ENCODE measurements at regions not wholly inside any gene's neighbourhood (a gene's known extent, or its start where the extent isn't known, plus 50 kb on each side); places are given as distances from the start of the nearest gene placed in this dataset.

DNA sequence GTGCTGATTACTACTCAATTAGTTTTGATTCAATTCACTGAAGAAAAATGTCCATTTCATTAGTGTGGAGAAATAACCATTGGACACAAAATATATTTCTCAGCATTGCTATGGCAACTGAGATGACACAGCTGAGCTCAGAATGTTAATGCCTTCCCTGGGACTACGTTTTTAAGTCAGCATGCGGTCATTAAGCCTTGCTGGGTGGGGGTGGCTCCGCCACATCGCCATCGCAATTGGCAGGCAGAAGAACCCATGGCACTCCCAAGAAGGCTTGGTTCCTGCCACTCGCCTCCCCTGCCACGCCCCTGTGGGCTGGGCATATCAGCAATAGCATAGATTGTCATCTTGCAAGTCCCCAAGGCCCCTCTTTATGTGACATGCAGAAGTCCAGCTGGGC lies 256.7 kb upstream of the CAMK1G start:
- H3K4me2 ChIP-seq (ENCODE audit: low read length), result no peak overlapping the region
- no peaks in the 10 kb centered on the region for H3K4me1 ChIP-seq (ENCODE audit: insufficient read depth, low read length, poor library complexity, severe bottlenecking)
- H3K27ac ChIP-seq (ENCODE audit: low read depth, low read length, poor library complexity, severe bottlenecking), result no peak overlapping the region
- TF ChIP-seq EZH2phosphoT487 (IDR thresholded peaks at IDR 0.05; ENCODE audit: borderline replicate concordance, low read depth, low read length), result no peak
- TF ChIP-seq, protein P1, sequence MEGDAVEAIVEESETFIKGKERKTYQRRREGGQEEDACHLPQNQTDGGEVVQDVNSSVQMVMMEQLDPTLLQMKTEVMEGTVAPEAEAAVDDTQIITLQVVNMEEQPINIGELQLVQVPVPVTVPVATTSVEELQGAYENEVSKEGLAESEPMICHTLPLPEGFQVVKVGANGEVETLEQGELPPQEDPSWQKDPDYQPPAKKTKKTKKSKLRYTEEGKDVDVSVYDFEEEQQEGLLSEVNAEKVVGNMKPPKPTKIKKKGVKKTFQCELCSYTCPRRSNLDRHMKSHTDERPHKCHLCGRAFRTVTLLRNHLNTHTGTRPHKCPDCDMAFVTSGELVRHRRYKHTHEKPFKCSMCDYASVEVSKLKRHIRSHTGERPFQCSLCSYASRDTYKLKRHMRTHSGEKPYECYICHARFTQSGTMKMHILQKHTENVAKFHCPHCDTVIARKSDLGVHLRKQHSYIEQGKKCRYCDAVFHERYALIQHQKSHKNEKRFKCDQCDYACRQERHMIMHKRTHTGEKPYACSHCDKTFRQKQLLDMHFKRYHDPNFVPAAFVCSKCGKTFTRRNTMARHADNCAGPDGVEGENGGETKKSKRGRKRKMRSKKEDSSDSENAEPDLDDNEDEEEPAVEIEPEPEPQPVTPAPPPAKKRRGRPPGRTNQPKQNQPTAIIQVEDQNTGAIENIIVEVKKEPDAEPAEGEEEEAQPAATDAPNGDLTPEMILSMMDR (conservative IDR thresholded peaks at IDR 0.05; ENCODE audit: low read length), result no peak
- DNase-seq (ENCODE audit: low spot score), result no peak
- CTCF ChIA-PET (ENCODE audit: unreplicated experiment), result no interaction called here
- no peaks in the 10 kb centered on the region for H4K20me1 ChIP-seq (ENCODE audit: insufficient read depth, low read length)
- intact Hi-C loops (cut with micrococcal nuclease; ENCODE audit: unreplicated experiment), result no loop called here
- H3K9me2 ChIP-seq (ENCODE audit: insufficient read depth, low read length), result no peaks in the 10 kb centered on the region
- no peak overlapping the region for H3K4me3 ChIP-seq (ENCODE audit: low read depth, low read length, poor library complexity, severe bottlenecking)
- POLR2A ChIA-PET, result no interaction called here
- no peaks in the 10 kb centered on the region for H3K9me3 ChIP-seq (ENCODE audit: low read length)
- H3K36me3 ChIP-seq (ENCODE audit: insufficient read depth, low read length), result no peaks in the 10 kb centered on the region
- no peak overlapping the region for H2AFZ ChIP-seq (ENCODE audit: low read length)
- H3K79me2 ChIP-seq (ENCODE audit: insufficient read depth, low read depth, low read length), result no peaks in the 10 kb centered on the region
- no TSS peak for BruUV-seq (replicated peaks)

DNA sequence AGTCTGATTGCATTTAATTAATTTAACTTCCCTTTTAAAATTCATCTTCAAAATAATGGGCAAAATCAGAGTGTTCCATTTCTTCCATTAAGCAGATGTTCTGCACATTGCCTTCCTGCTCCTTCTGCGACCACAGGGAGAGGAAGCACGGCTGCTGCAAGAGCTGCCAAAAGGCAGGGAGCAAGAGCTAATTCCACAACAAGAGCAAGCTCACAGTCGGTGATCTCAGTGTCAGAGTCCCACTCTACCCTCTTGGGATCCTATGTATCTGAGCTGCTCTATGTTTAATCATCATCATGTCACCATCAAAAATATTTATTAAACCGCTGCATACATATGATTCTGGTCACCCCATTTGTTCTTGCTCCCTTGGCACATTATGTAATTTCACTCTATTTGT lies 255.3 kb upstream of the CAMK1G start:
- no peak overlapping the region for H2AFZ ChIP-seq (ENCODE audit: low read length)
- H3K4me3 ChIP-seq (ENCODE audit: low read depth, low read length, poor library complexity, severe bottlenecking), result no peak overlapping the region
- H4K20me1 ChIP-seq (ENCODE audit: insufficient read depth, low read length), result no peaks in the 10 kb centered on the region
- ChIA-PET CTCF (ENCODE audit: unreplicated experiment) (no interaction called here), POLR2A (interaction anchor here (0.5 kb wide), 1 partner anchor 920 kb away, joined by 3 read pairs; no protein-coding TSS in a partner anchor)
- H3K4me1 ChIP-seq (ENCODE audit: insufficient read depth, low read length, poor library complexity, severe bottlenecking), result no peaks in the 10 kb centered on the region
- TF ChIP-seq EZH2phosphoT487 (IDR thresholded peaks at IDR 0.05; ENCODE audit: borderline replicate concordance, low read depth, low read length), result no peak
- TF ChIP-seq, protein P1 (conservative IDR thresholded peaks at IDR 0.05; ENCODE audit: low read length), result no peak
- H3K9me2 ChIP-seq (ENCODE audit: insufficient read depth, low read length), result no peaks in the 10 kb centered on the region
- H3K79me2 ChIP-seq (ENCODE audit: insufficient read depth, low read depth, low read length), result no peaks in the 10 kb centered on the region
- H3K9me3 ChIP-seq (ENCODE audit: low read length), result no peaks in the 10 kb centered on the region
- no TSS peak for BruUV-seq (replicated peaks)
- no peaks in the 10 kb centered on the region for H3K36me3 ChIP-seq (ENCODE audit: insufficient read depth, low read length)
- H3K4me2 ChIP-seq (ENCODE audit: low read length), result no peak overlapping the region
- intact Hi-C loops (cut with micrococcal nuclease; ENCODE audit: unreplicated experiment), result no loop called here
- DNase-seq (ENCODE audit: low spot score), result no peak
- no peak overlapping the region for H3K27ac ChIP-seq (ENCODE audit: low read depth, low read length, poor library complexity, severe bottlenecking)

DNA sequence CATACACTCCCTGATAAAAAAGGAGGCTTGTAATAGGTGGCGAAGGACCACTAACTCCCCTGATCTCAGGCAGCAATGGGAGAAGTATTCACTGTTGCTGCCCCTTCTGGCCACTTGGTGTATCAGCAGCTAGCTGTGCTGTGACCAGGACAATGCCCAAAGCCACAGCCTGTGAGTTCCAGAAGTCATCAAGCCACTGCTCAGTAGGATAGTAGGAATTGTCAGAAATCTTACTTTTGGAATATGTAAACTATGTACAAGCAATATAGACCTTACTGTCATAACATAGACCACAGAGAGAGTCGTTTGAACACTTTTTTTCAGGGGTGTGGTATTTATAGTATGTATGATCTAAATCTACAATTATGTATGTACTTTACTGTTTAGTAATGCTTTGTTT lies 248.3 kb upstream of the CAMK1G start:
- ChIA-PET POLR2A (no interaction called here), CTCF (ENCODE audit: unreplicated experiment) (no interaction called here)
- no peaks in the 10 kb centered on the region for H3K9me2 ChIP-seq (ENCODE audit: insufficient read depth, low read length)
- H3K36me3 ChIP-seq (ENCODE audit: insufficient read depth, low read length), result no peaks in the 10 kb centered on the region
- no peak overlapping the region for H3K4me2 ChIP-seq (ENCODE audit: low read length)
- TF ChIP-seq, protein P1 (conservative IDR thresholded peaks at IDR 0.05; ENCODE audit: low read length), result peak; percentile 81
- no peak for TF ChIP-seq EZH2phosphoT487 (IDR thresholded peaks at IDR 0.05; ENCODE audit: borderline replicate concordance, low read depth, low read length)
- intact Hi-C loops (cut with micrococcal nuclease; ENCODE audit: unreplicated experiment), result no loop called here
- no peak overlapping the region for H2AFZ ChIP-seq (ENCODE audit: low read length)
- BruUV-seq (replicated peaks), result no TSS peak
- no peaks in the 10 kb centered on the region for H3K9me3 ChIP-seq (ENCODE audit: low read length)
- H3K27ac ChIP-seq (ENCODE audit: low read depth, low read length, poor library complexity, severe bottlenecking), result no peak overlapping the region
- no peaks in the 10 kb centered on the region for H3K4me1 ChIP-seq (ENCODE audit: insufficient read depth, low read length, poor library complexity, severe bottlenecking)
- H3K4me3 ChIP-seq (ENCODE audit: low read depth, low read length, poor library complexity, severe bottlenecking), result no peak overlapping the region
- H3K79me2 ChIP-seq (ENCODE audit: insufficient read depth, low read depth, low read length), result no peaks in the 10 kb centered on the region
- DNase-seq (ENCODE audit: low spot score), result peak; percentile 11
- H4K20me1 ChIP-seq (ENCODE audit: insufficient read depth, low read length), result no peaks in the 10 kb centered on the region
